HepG2 (cell line): ENCODE measurements at regions not wholly inside any gene's neighbourhood (a gene's known extent, or its start where the extent isn't known, plus 50 kb on each side); places are given as distances from the start of the nearest gene placed in this dataset.

Experiments used
- ATAC-seq: fragments of 200-7000 bp; cut with Tn5 transposase; 3 replicates; pipeline ENCODE4 v1.9.1; 2020; ENCODE audit warnings: mild to moderate bottlenecking, moderate library complexity
- BruUV-seq: library from RNA; stranded (reverse); fragments of 400-500 nt; replicated peaks from 2 replicates; lab custom pipeline; 2021; lab: Mats Ljungman, UMichigan
- CTCF ChIA-PET: fragments of 300-600 bp; formaldehyde crosslinking; extraction: SDS; loops from one replicate; lab custom pipeline; 2021; ENCODE audit warnings: low total read pairs, inconsistent platforms, low intra/inter-chr PET ratio; lab: Yijun Ruan, JAX
- POLR2A ChIA-PET: fragments of 350-600 bp; sonication (Branson Sonifier 250); formaldehyde crosslinking; loops from one replicate; lab custom pipeline; 2020; ENCODE audit warnings: antibody characterized with exemption, inconsistent platforms; lab: Yijun Ruan, JAX
- DNase-seq: peaks from one replicate; pipeline ENCODE4 v3.0.0-alpha.2; 2015; ENCODE audit warnings: low spot score
- FAIRE-seq: peaks from 3 replicates; lab custom pipeline; 2011; peaks lifted over from hg19 to GRCh38; lab: Jason Lieb, UNC
- H2AFZ ChIP-seq: one replicate; pipeline ENCODE4 v1.6.1; 2011; ENCODE audit warnings: low read length, inconsistent platforms
- H3K27ac ChIP-seq: fragments of 300-600 bp; 3 replicates; pipeline ENCODE4 v1.8.0; 2011; ENCODE audit warnings: mixed run types, mild to moderate bottlenecking, mixed read lengths, low read length, inconsistent platforms; ENCODE audit not compliant: insufficient read depth; ENCODE audit errors: extremely low read length
- H3K27me3 ChIP-seq, 2 experiments: fragments of 200-600 bp in 1 of 2; 2 replicates in 1 of 2; 3 replicates in 1 of 2; pipeline versions ENCODE4 v1.6.0 to v1.8.0; 2011; ENCODE audit warnings: low read length in 2 of 2, mild to moderate bottlenecking in 2 of 2, moderate library complexity in 2 of 2, inconsistent platforms in 1 of 2; ENCODE audit not compliant: insufficient read depth in 2 of 2, control insufficient read depth in 1 of 2
- H3K36me3 ChIP-seq, 2 experiments: fragments of 200-600 bp in 1 of 2; replicated peaks in 1 of 2; 2 replicates in 1 of 2; 3 replicates in 1 of 2; pipeline versions ENCODE4 v1.5.1 to v1.8.0; 2011; ENCODE audit warnings: low read length in 2 of 2, inconsistent platforms in 1 of 2; ENCODE audit not compliant: insufficient read depth in 2 of 2, control insufficient read depth in 1 of 2
- H3K4me1 ChIP-seq: 2 replicates; pipeline ENCODE4 v1.5.1; 2012; ENCODE audit warnings: low read length, inconsistent platforms; ENCODE audit not compliant: insufficient read depth
- H3K4me2 ChIP-seq: 2 replicates; pipeline ENCODE4 v1.6.0; 2011; ENCODE audit warnings: low read depth, low read length, inconsistent platforms
- H3K4me3 ChIP-seq, 3 experiments: fragments of 200-600 bp in 1 of 3; sonication (generic), shearing (Covaris generic) in 1 of 3; replicated peaks in 1 of 3; 2 replicates each; pipeline ENCODE4 v1.5.1; 2011 to 2016; ENCODE audit warnings: low read length in 3 of 3, inconsistent platforms in 2 of 3, low read depth in 2 of 3, mild to moderate bottlenecking in 2 of 3, control low read depth in 1 of 3, mixed read lengths in 1 of 3; ENCODE audit not compliant: insufficient read depth in 1 of 3
- H3K79me2 ChIP-seq: one replicate; pipeline ENCODE4 v1.6.1; 2011; ENCODE audit warnings: low read length, inconsistent platforms; ENCODE audit not compliant: insufficient read depth
- H3K9ac ChIP-seq: 2 replicates; pipeline ENCODE4 v1.6.0; 2011; ENCODE audit warnings: mild to moderate bottlenecking, low read depth, low read length, inconsistent platforms; ENCODE audit not compliant: insufficient read depth
- H3K9me3 ChIP-seq: 2 replicates; pipeline ENCODE4 v1.5.1; 2012; ENCODE audit warnings: mild to moderate bottlenecking, low read length
- H4K20me1 ChIP-seq: 2 replicates; pipeline ENCODE4 v1.6.0; 2011; ENCODE audit warnings: inconsistent platforms, mild to moderate bottlenecking, low read length, moderate library complexity; ENCODE audit not compliant: insufficient read depth
- CENPT ChIP-seq: sonication (generic); formaldehyde crosslinking; IDR thresholded peaks from 2 replicates; pipeline ENCODE4 v1.8.0; 2022; ENCODE audit warnings: low read depth, mild to moderate bottlenecking, moderate library complexity, missing genetic modification reagents
- FIP1L1 ChIP-seq: fragments of 200-400 bp; formaldehyde crosslinking; IDR thresholded peaks from 2 replicates; pipeline ENCODE4 v1.6.1; 2018; ENCODE audit warnings: low read depth, mild to moderate bottlenecking, low read length, moderate library complexity, borderline replicate concordance; ENCODE audit not compliant: insufficient read depth
- GATAD1 ChIP-seq: IDR thresholded peaks from 2 replicates; pipeline ENCODE4 v1.6.1; 2016; ENCODE audit warnings: missing genetic modification reagents, missing compliant biosample characterization
- HHEX ChIP-seq: IDR thresholded peaks from 2 replicates; pipeline ENCODE4 v1.6.1; 2016; ENCODE audit warnings: control low read depth
- IRF9 ChIP-seq: sonication (generic); formaldehyde crosslinking; IDR thresholded peaks from 2 replicates; pipeline ENCODE4 v1.8.0; 2022; ENCODE audit warnings: missing genetic modification reagents, mild to moderate bottlenecking, borderline replicate concordance
- MEF2D ChIP-seq: sonication (generic); formaldehyde crosslinking; IDR thresholded peaks from 2 replicates; pipeline ENCODE4 v1.5.1; 2020; ENCODE audit warnings: mild to moderate bottlenecking, missing genetic modification reagents
- MEIS2 ChIP-seq: sonication (generic); formaldehyde crosslinking; IDR thresholded peaks from 2 replicates; pipeline ENCODE4 v1.9.0; 2021; ENCODE audit warnings: mild to moderate bottlenecking, missing genetic modification reagents
- MNT ChIP-seq: fragments of 450-650 bp; IDR thresholded peaks from 2 replicates; pipeline ENCODE4 v1.6.1; 2016
- NFE2 ChIP-seq: sonication (generic); formaldehyde crosslinking; IDR thresholded peaks from 2 replicates; pipeline ENCODE4 v1.4.0; 2020; ENCODE audit warnings: missing genetic modification reagents
- NFKB2 ChIP-seq: sonication (generic); formaldehyde crosslinking; IDR thresholded peaks from 2 replicates; pipeline ENCODE4 v1.4.0; 2020; ENCODE audit warnings: missing genetic modification reagents, borderline replicate concordance
- NR2F1 ChIP-seq, 2 experiments: fragments of 450-650 bp in 1 of 2; formaldehyde crosslinking in 1 of 2; IDR thresholded peaks; 2 replicates each; pipeline versions ENCODE4 v1.5.0 to v1.6.1; 2016 to 2020; ENCODE audit warnings: mild to moderate bottlenecking in 1 of 2, missing compliant biosample characterization in 1 of 2, missing genetic modification reagents in 1 of 2, moderate library complexity in 1 of 2
- PHF21A ChIP-seq: sonication (generic); formaldehyde crosslinking; IDR thresholded peaks from 2 replicates; pipeline ENCODE4 v1.5.0; 2020; ENCODE audit warnings: mild to moderate bottlenecking, missing genetic modification reagents
- PHF8 ChIP-seq: sonication (generic); formaldehyde crosslinking; IDR thresholded peaks from 2 replicates; pipeline ENCODE4 v1.5.0; 2020; ENCODE audit warnings: missing genetic modification reagents
- RARG ChIP-seq: sonication (generic); formaldehyde crosslinking; IDR thresholded peaks from 2 replicates; pipeline ENCODE4 v1.4.0; 2020; ENCODE audit warnings: low read depth, mild to moderate bottlenecking, missing genetic modification reagents
- ZC3H4 ChIP-seq: sonication (generic); formaldehyde crosslinking; IDR thresholded peaks from 2 replicates; pipeline ENCODE4 v1.4.0; 2020; ENCODE audit warnings: missing genetic modification reagents, borderline replicate concordance
- ZFX ChIP-seq: sonication (generic); formaldehyde crosslinking; IDR thresholded peaks from 2 replicates; pipeline ENCODE4 v1.4.0; 2020; ENCODE audit warnings: mild to moderate bottlenecking, low read depth, missing genetic modification reagents, moderate library complexity
- ZNF44 ChIP-seq: sonication (generic); formaldehyde crosslinking; IDR thresholded peaks from 2 replicates; pipeline ENCODE4 v1.5.1; 2020; ENCODE audit warnings: mild to moderate bottlenecking, missing genetic modification reagents
- WGBS: methylation state at CpG from one replicate; pipeline ENCODE4 v1.1.6; 2017; ENCODE audit warnings: low lambda C conversion rate; 5-methylcytosine and 5-hydroxymethylcytosine counted together
- in situ Hi-C: cut with HindIII; loops from 2 replicates; pipeline ENCODE4 v1.10.0; 2017; ENCODE audit warnings: low pct_unique_long_range_greater_than_20kb; ENCODE audit not compliant: extremely low pct_ligation_motif_present
- intact Hi-C: fragments of 100-400 bp; cut with micrococcal nuclease; formaldehyde crosslinking; loops from one replicate; pipeline ENCODE4 v1.10.0; 2022; ENCODE audit not compliant: unreplicated experiment

DNA sequence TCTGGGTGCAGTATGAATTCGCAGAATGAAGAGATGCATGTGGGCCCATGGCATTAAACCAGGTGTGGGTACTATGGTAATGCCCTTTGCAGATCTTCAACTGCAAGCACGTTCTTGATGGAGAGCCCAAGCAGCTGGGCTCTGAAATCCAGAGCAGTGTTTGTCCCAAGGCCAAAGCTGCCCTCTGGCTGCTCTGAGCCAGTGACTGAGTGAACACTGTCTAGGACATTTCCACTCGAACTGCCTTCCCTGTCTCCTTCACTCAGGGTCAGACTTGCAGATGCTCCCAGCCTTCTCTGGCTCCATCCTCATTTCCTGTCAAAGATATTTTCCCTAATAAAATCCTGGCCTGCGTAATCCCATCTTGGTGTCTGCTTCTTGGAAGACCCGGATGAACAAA lies 80.2 kb upstream of the GJB6 start:
- BruUV-seq, result no TSS peak
- intact Hi-C loops, result no loop called here
- Histone ChIP-seq H3K9ac (no peak overlapping the region), H3K4me1 (no peaks in the 10 kb centered on the region), H3K36me3 (no peaks in the 10 kb centered on the region), H3K9me3 (no peaks in the 10 kb centered on the region), H4K20me1 (no peaks in the 10 kb centered on the region), H3K4me3 (no peak overlapping the region), H3K79me2 (no peaks in the 10 kb centered on the region), H3K27ac (no peak overlapping the region), H2AFZ (no peak overlapping the region), H3K27me3 (no peaks in the 10 kb centered on the region), H3K4me2 (no peak overlapping the region)
- ChIA-PET POLR2A (no interaction called here), CTCF (no interaction called here)
- DNase-seq (no peak), FAIRE-seq (no peak), ATAC-seq (no peak)
- in situ Hi-C loops, result no loop called here
- WGBS, result 48% methylated on average over 4 of the region's 5 CpGs
- TF ChIP-seq NFKB2 (CRISPR knock-in tag) (no peak), NR2F1 (CRISPR knock-in tag; IDR thresholded peaks at IDR 0.05) (no peak), NFE2 (CRISPR knock-in tag) (no peak), ZC3H4 (CRISPR knock-in tag) (no peak), ZFX (CRISPR knock-in tag) (no peak), MNT (no peak), RARG (CRISPR knock-in tag) (no peak), IRF9 (CRISPR knock-in tag) (no peak), PHF21A (CRISPR knock-in tag) (no peak), PHF8 (CRISPR knock-in tag) (no peak), MEF2D (CRISPR knock-in tag) (no peak), GATAD1 (CRISPR knock-in tag) (no peak), ZNF44 (CRISPR knock-in tag) (no peak), FIP1L1 (no peak), CENPT (CRISPR knock-in tag) (no peak), HHEX (CRISPR knock-in tag) (no peak), MEIS2 (CRISPR knock-in tag) (no peak)
